Lower leg skin (tissue), 4 donors: ENCODE measurements at regions not wholly inside any gene's neighbourhood (a gene's known extent, or its start where the extent isn't known, plus 50 kb on each side); places are given as distances from the start of the nearest gene placed in this dataset.

Experiments used
- DNase-seq, 2 donors: peaks; one replicate each; pipeline ENCODE4 v3.0.0-alpha.2; 2019; ENCODE audit warnings: low spot score in 2 of 2
- H3K4me3 ChIP-seq: fragments of 200-600 bp; sonication (generic); 2 replicates; pipeline ENCODE4 v1.5.1; 2017; ENCODE audit warnings: mild to moderate bottlenecking, low read depth; ENCODE audit not compliant: poor library complexity, severe bottlenecking
- POLR2A ChIP-seq, 2 donors: fragments of 450-650 bp; IDR thresholded peaks; one replicate each; pipeline ENCODE4 v1.6.1; 2016 to 2017; ENCODE audit warnings: antibody characterized with exemption in 2 of 2, mild to moderate bottlenecking in 1 of 2, moderate library complexity in 1 of 2
- WGBS, 2 donors: methylation state at CpG; one replicate each; pipeline ENCODE4 v1.1.5; 2018; 5-methylcytosine and 5-hydroxymethylcytosine counted together
- intact Hi-C: fragments of 100-400 bp; cut with DNase I; formaldehyde crosslinking; loops from one replicate; pipeline ENCODE4 v1.15.0; 2023; ENCODE audit warnings: low total_unique reads
- TF ChIP-seq, protein P1 (sequence below), 3 donors: fragments of 450-650 bp; IDR thresholded peaks; one replicate each; pipeline ENCODE4 v1.5.1; 2016; ENCODE audit warnings: antibody characterized with exemption in 3 of 3, mild to moderate bottlenecking in 3 of 3, moderate library complexity in 2 of 3

DNA sequence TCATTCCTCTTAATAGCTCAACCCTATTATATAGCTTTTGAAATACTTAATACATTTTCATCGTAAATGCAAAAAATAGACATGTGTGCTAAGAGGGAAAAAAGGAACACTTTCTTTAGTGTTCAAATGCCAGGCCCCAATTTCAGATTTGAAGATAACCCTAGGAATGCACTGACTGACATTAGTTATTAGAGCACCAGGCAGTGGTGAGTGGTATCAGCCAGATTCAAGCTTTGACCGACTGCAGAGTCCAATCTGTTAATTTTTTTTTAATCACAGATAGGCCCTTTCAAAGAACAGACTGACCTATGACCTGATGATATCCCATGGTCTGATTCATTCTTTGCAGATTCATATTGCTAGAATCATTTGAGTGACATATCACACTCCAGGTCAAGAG lies 874.2 kb upstream of the CHORDC1 start:
- intact Hi-C loops = no loop called here
- no peak overlapping the region for H3K4me3 ChIP-seq
- DNase-seq = no peak
- 74 to 76% methylated on average over 2 of the region's 2 CpGs for WGBS, 2 donors
- TF ChIP-seq, protein P1, sequence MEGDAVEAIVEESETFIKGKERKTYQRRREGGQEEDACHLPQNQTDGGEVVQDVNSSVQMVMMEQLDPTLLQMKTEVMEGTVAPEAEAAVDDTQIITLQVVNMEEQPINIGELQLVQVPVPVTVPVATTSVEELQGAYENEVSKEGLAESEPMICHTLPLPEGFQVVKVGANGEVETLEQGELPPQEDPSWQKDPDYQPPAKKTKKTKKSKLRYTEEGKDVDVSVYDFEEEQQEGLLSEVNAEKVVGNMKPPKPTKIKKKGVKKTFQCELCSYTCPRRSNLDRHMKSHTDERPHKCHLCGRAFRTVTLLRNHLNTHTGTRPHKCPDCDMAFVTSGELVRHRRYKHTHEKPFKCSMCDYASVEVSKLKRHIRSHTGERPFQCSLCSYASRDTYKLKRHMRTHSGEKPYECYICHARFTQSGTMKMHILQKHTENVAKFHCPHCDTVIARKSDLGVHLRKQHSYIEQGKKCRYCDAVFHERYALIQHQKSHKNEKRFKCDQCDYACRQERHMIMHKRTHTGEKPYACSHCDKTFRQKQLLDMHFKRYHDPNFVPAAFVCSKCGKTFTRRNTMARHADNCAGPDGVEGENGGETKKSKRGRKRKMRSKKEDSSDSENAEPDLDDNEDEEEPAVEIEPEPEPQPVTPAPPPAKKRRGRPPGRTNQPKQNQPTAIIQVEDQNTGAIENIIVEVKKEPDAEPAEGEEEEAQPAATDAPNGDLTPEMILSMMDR (IDR thresholded peaks at IDR 0.05) = no peak
- TF ChIP-seq POLR2A (IDR thresholded peaks at IDR 0.05) = no peak

DNA sequence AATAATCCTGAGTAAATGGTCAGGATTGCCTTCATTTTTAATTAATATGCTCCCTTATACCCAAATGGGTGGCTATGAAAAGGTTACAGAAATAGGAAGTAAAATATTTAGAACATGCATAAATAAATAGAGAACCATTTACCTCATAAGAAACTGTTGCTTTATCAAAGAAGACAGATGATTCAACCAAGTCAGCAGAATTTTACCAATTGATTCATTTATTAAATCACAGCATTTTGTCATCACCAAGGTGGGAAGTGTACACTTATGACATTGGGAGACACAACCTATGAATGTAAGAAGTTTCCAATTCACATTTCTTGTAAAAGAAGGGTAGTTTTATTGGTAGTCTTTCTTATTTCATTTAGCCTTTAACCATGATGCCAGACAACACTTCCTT lies 870.3 kb upstream of the CHORDC1 start:
- H3K4me3 ChIP-seq = no peak overlapping the region
- DNase-seq = no peak
- TF ChIP-seq, protein P1 (IDR thresholded peaks at IDR 0.05) = no peak
- TF ChIP-seq POLR2A (IDR thresholded peaks at IDR 0.05) = no peak
- intact Hi-C loops = no loop called here

DNA sequence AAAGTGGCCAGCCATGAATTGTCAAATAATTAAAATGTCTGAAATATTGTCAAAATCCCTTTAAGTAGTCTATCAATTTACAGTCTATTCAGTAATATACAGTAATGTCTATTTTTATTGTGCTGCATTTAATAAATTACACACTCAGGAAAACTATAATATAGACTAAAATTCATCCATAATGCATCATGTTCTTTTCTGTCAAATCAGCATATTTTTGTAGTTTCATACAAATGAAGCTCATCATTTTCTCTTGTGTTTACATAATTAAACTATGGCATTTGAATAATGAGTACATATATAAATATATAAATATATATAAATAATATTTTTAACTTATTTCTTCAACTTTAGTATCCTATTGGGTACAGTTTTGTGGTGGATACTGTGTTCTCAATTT lies 868.7 kb upstream of the CHORDC1 start:
- no peak for DNase-seq
- intact Hi-C loops = no loop called here
- TF ChIP-seq POLR2A (IDR thresholded peaks at IDR 0.05) = no peak
- TF ChIP-seq, protein P1 (IDR thresholded peaks at IDR 0.05) = no peak
- H3K4me3 ChIP-seq = no peak overlapping the region

DNA sequence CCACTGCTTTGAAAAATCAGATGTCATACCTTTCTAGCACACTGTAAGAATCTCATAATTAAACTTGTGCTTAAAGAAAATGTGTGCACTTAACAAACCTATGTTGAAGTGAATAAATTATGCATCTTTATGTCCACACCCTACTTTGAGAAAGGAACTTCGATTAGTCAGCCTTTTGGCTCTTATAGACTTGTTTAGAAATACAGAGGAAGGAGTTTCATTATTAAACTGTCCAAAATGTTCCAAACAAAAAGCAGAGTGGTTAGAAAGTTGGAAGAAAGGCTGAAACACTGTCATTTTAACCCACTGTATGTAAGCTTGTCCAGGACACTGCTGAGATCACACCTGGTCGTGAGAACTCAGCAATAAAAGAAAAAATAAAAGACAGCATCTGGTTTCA lies 863.2 kb upstream of the CHORDC1 start:
- no peak overlapping the region for H3K4me3 ChIP-seq
- no peak for DNase-seq
- TF ChIP-seq, protein P1 (IDR thresholded peaks at IDR 0.05) = no peak
- TF ChIP-seq POLR2A (IDR thresholded peaks at IDR 0.05) = no peak
- 31 to 33% methylated on average over 2 of the region's 2 CpGs for WGBS, 2 donors
- intact Hi-C loops = no loop called here

DNA sequence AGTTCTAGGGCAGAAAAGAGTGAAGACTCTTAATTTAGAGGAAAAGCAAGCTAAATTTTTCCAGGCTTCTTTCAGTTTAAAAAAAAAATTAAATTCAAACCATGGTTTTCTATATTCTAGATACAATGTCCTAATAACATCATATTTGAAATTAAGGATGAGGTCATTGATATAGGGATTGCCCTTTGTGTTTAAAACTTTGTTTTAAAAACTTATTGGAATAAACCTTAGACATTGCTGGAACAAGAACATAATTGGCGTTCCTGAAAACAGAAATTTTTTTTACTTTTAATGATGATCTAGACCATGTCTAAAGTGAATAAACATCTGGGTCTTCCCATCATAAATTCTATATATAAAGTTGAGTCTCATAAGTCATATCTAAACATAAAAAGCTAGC lies 859.4 kb upstream of the CHORDC1 start:
- intact Hi-C loops = no loop called here
- H3K4me3 ChIP-seq = no peak overlapping the region
- WGBS, 2 donors = 79 to 82% methylated on average over 1 of the region's 1 CpG
- TF ChIP-seq, protein P1 (IDR thresholded peaks at IDR 0.05) = no peak
- no peak for TF ChIP-seq POLR2A (IDR thresholded peaks at IDR 0.05)
- no peak for DNase-seq

DNA sequence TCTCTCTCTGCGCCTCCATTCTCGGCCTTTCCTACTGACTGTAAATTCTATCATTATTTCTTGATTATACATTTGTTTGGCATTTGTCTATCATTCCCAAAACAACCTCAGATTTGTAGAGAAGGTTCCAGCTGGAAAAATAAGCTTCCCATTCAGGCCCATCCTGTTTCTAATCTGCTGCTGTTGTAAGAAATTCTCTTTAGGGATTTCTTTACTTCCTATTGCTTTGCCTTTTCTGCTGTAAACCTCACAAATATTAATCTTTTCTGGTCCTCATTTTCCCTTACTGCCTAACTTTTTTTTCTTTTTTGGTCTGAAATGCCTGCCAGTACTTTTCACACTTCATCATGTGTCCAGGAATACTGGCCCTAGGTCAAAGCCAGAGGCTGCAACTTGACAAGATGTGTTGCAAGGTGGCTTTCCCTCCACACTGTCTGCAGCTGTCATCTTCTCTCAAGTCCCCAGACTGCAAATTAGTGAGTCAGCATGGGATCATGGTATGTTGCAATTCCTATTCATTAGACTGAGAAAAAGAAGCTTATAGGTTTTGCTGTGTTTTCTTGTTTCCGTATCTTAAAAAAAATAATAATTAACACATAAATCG lies 858.7 kb upstream of the CHORDC1 start:
- H3K4me3 ChIP-seq = no peak overlapping the region
- intact Hi-C loops = no loop called here
- TF ChIP-seq POLR2A (IDR thresholded peaks at IDR 0.05) = no peak
- TF ChIP-seq, protein P1 (IDR thresholded peaks at IDR 0.05) = no peak
- WGBS, 2 donors = 39 to 57% methylated on average over 4 of the region's 4 CpGs
- DNase-seq = peak in 1 of 2 donors; percentile 15
